Brain microvascular endothelial cell (primary cell): ENCODE measurements at regions not wholly inside any gene's neighbourhood (a gene's known extent, or its start where the extent isn't known, plus 50 kb on each side); places are given as distances from the start of the nearest gene placed in this dataset.

ENCODE experiments used
- DNase-seq: peaks from one replicate; pipeline ENCODE4 v3.0.0-alpha.2; 2020
- H3K27ac ChIP-seq: fragments of 250-450 bp; sonication (Bioruptor Pico); 2 replicates; pipeline ENCODE4 v1.5.1; 2020; ENCODE audit warnings: mild to moderate bottlenecking, moderate library complexity
- H3K27me3 ChIP-seq: fragments of 250-450 bp; sonication (Bioruptor Pico); replicated peaks from 2 replicates; pipeline ENCODE4 v1.5.1; 2020; ENCODE audit warnings: mild to moderate bottlenecking
- H3K36me3 ChIP-seq: fragments of 250-450 bp; sonication (Bioruptor Pico); replicated peaks from 2 replicates; pipeline ENCODE4 v1.5.1; 2020; ENCODE audit warnings: mild to moderate bottlenecking
- H3K4me3 ChIP-seq: 2 replicates; pipeline ENCODE4 v1.5.1; 2011; ENCODE audit warnings: low read depth, mild to moderate bottlenecking, control low read depth, low read length, moderate library complexity
- in situ Hi-C: cut with HindIII; loops from 2 replicates; pipeline ENCODE4 v1.10.0; 2017; ENCODE audit warnings: low sequenced_read_pairs, low pct_ligation_motif_present
- TF ChIP-seq, protein P1 (sequence below): IDR thresholded peaks from 2 replicates; pipeline ENCODE4 v1.5.1; 2011; ENCODE audit warnings: low read depth, mild to moderate bottlenecking, moderate library complexity, low read length, control low read depth, inconsistent platforms; ENCODE audit errors: missing control alignments

DNA sequence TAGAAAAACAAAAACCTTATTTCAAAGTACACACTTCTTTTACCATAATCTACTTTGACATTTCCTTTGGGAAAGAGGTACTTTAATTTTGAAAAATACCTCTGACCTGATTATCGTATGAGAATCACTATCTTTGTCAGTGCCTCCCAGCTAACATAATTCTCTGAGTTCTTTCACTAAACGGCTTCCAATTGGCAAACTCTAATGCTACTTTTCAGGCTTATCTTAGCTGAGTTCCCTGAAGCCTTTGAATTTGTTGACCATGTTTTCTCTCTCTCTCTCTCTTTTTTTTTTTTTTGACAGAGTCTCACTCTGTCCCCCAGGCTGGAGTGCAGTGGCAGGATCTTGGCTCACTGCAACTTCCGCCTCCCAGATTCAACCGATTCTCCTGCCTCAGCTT lies 312.8 kb downstream of the ZPLD1 start:
- DNase-seq: no peak
- Histone ChIP-seq H3K4me3 (no peak overlapping the region), H3K27ac (no peak overlapping the region), H3K36me3 (no peaks in the 10 kb centered on the region), H3K27me3 (no peaks in the 10 kb centered on the region)
- in situ Hi-C loops: no loop called here
- TF ChIP-seq, protein P1, sequence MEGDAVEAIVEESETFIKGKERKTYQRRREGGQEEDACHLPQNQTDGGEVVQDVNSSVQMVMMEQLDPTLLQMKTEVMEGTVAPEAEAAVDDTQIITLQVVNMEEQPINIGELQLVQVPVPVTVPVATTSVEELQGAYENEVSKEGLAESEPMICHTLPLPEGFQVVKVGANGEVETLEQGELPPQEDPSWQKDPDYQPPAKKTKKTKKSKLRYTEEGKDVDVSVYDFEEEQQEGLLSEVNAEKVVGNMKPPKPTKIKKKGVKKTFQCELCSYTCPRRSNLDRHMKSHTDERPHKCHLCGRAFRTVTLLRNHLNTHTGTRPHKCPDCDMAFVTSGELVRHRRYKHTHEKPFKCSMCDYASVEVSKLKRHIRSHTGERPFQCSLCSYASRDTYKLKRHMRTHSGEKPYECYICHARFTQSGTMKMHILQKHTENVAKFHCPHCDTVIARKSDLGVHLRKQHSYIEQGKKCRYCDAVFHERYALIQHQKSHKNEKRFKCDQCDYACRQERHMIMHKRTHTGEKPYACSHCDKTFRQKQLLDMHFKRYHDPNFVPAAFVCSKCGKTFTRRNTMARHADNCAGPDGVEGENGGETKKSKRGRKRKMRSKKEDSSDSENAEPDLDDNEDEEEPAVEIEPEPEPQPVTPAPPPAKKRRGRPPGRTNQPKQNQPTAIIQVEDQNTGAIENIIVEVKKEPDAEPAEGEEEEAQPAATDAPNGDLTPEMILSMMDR: no peak

DNA sequence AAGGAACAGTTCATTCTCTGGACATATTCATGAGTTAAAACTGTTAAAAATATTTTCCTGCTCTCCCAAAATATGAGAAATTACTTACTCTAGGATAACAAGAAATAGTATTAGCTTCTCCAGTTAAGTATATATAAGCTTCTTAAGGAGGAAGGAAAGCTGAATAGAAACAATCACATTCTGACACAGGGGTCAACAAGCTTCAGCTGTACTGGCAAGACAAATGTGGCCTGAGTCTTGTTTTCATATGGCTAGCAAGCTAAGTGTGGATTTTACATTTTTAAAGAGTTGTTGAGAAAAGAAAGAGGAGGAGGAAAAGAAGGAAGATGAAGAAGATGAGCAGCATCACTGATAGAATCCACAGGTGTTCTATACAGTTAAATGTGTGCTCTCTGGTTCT lies 313.8 kb downstream of the ZPLD1 start:
- DNase-seq: no peak
- no peaks in the 10 kb centered on the region for H3K27me3 ChIP-seq
- TF ChIP-seq, protein P1: no peak
- no peak overlapping the region for H3K4me3 ChIP-seq
- in situ Hi-C loops: no loop called here
- no peak overlapping the region for H3K27ac ChIP-seq
- no peaks in the 10 kb centered on the region for H3K36me3 ChIP-seq

DNA sequence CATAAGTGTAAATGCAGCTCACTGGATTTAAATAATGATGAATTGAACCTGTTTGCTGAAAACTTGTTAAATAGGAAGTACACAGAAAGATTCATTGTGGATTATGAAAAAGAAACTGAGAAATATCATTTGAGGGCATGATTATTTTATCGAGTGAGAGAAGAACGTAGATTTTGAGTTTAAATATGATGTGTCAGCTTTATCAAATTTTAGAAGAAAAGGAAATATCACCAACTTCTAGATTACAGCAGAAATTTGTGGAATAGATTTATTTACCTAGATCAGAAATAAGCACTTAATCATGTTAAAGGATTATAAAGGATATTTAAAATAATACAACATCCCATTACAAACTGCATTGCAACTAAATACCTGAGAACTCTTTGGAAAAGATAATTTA lies 315.5 kb downstream of the ZPLD1 start:
- H3K27ac ChIP-seq: no peak overlapping the region
- H3K36me3 ChIP-seq: no peaks in the 10 kb centered on the region
- in situ Hi-C loops: no loop called here
- H3K4me3 ChIP-seq: no peak overlapping the region
- H3K27me3 ChIP-seq: no peaks in the 10 kb centered on the region
- no peak for DNase-seq
- TF ChIP-seq, protein P1: no peak

DNA sequence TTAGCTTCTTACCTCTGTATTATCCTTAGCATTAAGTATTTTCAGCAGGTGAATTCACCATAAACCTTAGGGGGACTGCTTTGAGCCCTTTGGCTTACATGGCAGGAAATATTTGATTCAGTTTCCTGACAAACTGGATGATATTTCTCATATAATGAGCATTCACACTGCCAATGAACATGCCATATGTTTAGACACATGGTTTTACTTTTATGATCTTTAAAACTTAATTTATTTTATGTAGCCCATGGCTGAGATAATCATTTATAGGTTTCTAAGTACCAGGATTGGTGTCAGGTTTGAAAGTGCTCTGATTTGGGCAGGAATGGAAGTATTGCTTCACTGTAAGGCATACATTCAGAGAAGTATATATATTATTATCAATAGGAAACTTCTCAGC lies 319.1 kb downstream of the ZPLD1 start:
- H3K27me3 ChIP-seq: no peaks in the 10 kb centered on the region
- no peak for DNase-seq
- no peak overlapping the region for H3K4me3 ChIP-seq
- H3K27ac ChIP-seq: no peak overlapping the region
- TF ChIP-seq, protein P1: no peak
- H3K36me3 ChIP-seq: no peaks in the 10 kb centered on the region
- in situ Hi-C loops: no loop called here

DNA sequence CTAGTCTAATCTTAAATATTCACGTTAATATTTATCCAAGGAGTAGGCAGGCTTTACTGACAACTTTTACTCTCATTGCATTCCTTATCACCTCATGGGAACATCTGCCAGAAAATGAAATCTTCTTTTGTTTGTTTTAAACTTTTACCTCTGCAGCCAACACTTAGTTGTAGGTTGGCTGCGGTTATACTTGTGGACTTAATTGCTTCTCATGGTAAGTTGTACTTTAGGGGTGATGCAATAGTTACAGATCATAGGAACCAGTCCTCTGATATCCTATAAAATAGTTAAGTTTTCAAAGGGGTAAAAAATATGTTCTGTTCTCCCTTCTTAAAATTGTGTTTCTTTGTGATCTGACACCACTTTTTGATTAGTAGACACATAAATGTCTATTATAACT lies 321.9 kb downstream of the ZPLD1 start:
- DNase-seq: no peak
- Histone ChIP-seq H3K36me3 (no peaks in the 10 kb centered on the region), H3K4me3 (no peak overlapping the region), H3K27ac (no peak overlapping the region), H3K27me3 (no peaks in the 10 kb centered on the region)
- in situ Hi-C loops: no loop called here
- TF ChIP-seq, protein P1: no peak

DNA sequence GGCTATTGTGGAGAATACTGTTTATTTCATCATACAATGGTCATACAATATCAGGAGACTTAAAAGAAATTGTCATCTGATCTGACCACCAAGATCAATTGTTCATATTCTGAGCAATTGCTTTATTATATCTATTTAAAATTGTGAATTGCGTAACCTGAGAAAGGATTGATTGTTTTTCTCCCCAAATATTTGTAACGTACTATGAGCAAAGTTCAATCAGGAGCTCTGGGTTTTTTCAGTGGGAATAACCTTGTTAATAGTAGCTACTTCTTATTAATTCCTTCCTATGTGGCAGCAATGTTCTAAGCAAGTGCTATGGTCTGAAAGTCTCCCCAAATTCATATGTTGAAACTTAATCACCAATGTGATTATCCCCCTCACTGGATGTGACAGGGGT lies 323.1 kb downstream of the ZPLD1 start:
- TF ChIP-seq, protein P1: no peak
- in situ Hi-C loops: no loop called here
- Histone ChIP-seq H3K4me3 (no peak overlapping the region), H3K27me3 (no peaks in the 10 kb centered on the region), H3K36me3 (no peaks in the 10 kb centered on the region), H3K27ac (no peak overlapping the region)
- DNase-seq: no peak
